GM19239 (cell line): ENCODE measurements at regions not wholly inside any gene's neighbourhood (a gene's known extent, or its start where the extent isn't known, plus 50 kb on each side); places are given as distances from the start of the nearest gene placed in this dataset.

ENCODE experiments used
- DNase-seq: peaks from one replicate; pipeline ENCODE4 v3.0.0; 2011; ENCODE audit warnings: low spot score; ENCODE audit not compliant: insufficient read length
- FAIRE-seq: peaks from 2 replicates; lab custom pipeline; 2011; peaks lifted over from hg19 to GRCh38; lab: Jason Lieb, UNC

DNA sequence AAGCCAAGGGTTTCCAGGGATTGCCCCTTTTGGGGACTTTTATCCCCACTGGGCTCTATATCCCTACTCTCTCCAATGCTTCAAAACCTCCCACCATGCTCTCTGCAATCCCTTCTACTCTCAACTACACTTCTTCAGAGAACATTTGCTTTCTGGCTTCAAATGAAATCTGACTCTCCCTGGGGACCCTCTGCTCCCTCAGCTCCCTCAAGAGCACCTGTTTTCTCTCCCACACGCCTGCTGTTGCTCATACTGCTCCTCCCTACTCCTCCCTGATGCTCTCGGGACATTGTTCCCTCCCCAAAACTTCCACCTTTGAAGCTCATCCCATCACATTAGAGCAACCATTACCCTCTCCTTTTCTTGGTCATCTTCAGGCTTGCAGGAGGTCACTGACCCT lies 344.9 kb downstream of the CDK5RAP2 start:
- no peak for DNase-seq

GRCh38 chr9:120230227-120230626 lies 349.7 kb downstream of the CDK5RAP2 start:
- no peak for DNase-seq
- FAIRE-seq, result no peak

More for the DNA sequence above, 344.9 kb downstream of the CDK5RAP2 start:
- no peak for FAIRE-seq

DNA sequence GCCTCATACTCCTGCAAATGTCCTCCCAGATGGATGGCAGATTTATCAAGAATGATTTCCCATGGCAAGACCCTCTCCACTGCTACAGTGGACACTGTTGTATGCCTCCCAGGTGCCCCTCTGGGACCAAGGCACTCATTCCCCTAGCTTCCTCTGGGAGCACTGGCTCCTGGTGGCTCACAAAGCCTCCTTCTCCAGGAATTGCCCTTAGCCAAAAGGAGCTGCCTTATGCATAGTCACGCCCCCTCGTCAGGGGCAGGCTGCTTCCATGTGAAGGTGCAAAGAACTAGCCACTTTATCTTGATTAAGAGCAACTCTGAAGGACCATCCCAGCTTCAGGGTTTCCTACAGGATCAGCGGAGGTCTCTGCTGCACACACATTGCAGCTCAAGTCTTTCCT lies 358.1 kb downstream of the CDK5RAP2 start:
- DNase-seq, result no peak
- no peak for FAIRE-seq

GRCh38 chr9:120214332-120214731 lies 365.6 kb downstream of the CDK5RAP2 start:
- DNase-seq (no peak), FAIRE-seq (no peak)

DNA sequence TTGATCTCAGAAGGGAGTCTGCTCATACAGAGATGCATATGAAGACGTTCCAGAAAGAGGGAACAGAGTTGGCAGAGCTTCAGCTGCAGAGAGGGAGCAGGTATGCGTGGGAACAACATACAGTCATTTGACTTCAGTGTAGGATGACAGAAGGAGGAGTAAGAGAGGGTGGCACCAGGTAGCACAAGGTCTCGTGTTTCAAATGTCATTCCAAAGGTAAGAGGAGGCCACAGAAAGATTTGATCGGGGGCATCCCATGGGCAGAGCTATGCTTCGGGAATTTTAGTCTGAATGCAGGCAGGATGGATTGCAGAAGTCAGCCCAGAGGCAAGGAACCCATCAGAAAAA lies 367.1 kb downstream of the CDK5RAP2 start:
- no peak for DNase-seq

DNA sequence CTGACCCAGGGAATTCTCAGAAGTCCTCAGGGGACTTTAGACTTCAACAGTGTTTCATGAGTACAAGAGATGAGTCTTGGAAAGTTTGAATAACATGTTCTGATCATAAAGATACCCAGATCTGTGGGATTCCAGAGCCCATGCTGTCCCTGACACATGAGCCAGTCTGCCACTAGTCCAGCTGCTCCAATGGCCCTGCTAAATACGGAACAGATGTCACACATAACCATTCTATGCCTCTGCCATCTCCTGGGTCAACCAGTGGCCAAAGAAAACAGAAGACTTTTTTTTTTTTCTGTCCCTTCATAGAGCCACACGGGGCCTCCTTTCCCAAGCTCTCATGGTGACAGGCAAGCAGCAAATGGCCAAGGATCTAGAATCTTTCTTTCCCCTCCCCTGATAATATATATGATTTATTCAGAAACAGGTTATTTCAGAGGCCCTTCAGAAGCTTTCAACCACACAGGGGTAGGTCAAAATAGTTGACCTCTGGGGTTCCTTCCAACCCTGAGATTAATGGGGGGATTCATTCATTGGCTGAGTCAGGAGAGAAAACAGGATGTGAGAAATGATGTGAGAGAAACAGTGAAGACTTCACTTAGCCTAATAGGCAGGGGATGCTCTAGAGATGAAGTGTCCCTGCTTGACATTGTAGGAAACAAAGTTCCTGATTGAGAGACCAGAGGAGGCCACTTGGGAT lies 367.7 kb downstream of the CDK5RAP2 start:
- FAIRE-seq (no peak), DNase-seq (no peak)

More for the DNA sequence above, 367.1 kb downstream of the CDK5RAP2 start:
- FAIRE-seq, result no peak

DNA sequence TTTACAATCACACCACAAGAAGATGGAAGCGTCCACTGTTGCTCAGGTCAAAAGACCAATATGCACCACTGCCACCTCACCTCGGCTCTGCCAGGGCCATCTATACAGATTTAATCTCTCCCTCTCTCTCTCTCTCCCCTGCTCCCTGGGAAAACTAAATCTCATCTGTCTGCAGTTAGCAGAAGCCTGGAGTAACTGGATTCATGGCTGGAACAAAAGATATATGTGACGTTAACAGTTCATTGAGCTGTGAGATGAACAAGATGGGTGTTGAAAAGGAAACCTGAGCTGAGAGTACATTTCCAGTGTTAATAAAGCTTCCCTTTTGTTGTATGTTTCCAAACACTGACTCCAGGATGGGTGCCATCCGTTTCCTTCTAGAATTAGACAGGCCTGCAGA lies 369.7 kb downstream of the CDK5RAP2 start:
- DNase-seq (no peak), FAIRE-seq (no peak)

- FAIRE-seq (no peak), DNase-seq (no peak)
Measured at GRCh38 chr9:120202856-120203654, 376.9 kb downstream of the CDK5RAP2 start.

DNA sequence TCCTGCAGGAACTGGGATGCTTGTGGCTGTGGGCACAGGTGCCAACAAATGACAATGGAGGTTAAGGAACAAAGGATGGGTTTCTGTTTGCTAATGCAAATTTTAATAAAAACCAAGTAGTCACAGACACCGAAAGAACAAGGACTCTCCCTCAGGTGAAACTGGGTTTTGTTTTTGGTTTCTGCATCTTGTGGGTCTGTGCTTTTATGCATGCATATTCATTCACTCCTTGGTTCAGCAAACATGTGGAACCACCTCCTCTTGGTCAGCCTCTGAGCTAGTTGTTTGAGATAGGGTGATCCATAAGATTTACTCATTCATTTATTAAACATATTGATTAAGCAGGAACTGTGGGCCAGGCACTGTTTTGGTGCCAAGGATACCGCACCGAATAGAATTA lies 381.9 kb downstream of the CDK5RAP2 start:
- DNase-seq (no peak), FAIRE-seq (no peak)

DNA sequence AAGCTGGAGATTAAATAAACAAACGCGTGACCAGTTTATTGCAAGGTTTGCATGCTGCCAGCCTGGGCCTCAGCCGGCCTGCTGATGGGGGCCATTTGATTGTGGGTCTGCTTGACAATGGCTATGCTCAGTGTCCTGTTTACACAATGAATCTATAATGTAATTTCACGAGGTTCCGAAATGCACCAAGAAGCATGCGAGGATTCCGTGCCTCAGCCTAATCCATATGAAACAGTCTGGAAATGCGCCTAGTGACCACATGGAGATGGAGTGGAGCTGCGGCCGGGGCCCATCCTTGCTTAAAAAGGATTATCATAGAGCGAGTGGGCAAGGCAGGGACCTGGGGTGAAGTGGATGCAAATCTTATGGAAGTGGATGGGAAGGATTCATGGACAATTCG lies 382.4 kb downstream of the CDK5RAP2 start:
- no peak for DNase-seq
- no peak for FAIRE-seq

GRCh38 chr9:120191141-120191540 lies 388.8 kb downstream of the CDK5RAP2 start:
- FAIRE-seq, result no peak
- DNase-seq, result no peak

DNA sequence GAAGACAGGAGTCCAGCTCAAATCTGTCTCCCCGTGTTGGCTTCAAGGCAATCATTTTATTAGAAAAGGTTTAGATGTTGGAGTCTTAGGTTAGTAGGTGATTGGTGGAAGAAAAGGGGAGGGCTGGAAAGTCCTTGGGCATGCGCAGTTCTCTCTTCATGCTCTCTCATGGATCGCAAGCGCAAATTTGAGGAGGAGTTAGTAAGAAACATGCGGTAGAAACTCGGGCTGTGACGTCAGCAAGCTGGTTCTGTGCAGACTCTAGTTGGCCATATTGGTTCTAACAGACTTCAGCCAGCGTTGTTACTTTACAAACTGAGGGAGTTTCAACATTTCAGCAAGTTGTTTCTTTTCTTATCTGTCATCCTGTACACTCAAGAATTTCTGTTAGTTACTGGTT lies 392.2 kb downstream of the CDK5RAP2 start:
- FAIRE-seq (peak; percentile 60), DNase-seq (no peak)

DNA sequence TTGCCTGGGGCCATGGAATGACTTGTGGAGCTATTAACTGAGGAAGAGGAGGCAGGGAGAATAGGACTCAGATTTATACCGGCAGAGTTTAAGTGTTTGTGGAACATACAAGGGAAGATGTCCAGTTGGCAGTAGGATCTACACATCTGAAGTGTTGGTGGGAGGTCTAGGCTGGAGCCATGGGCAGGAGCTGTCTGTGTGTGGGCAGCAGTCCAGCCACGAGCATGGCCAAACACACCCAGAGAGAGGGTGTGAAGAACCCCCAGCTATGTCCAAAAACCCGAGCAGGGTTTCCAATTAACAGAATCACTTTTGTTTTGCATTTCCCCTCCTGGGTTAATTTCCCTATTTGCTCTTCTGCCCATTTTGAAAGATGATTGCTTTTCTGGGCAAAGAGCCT lies 393.7 kb downstream of the CDK5RAP2 start:
- FAIRE-seq (no peak), DNase-seq (no peak)

DNA sequence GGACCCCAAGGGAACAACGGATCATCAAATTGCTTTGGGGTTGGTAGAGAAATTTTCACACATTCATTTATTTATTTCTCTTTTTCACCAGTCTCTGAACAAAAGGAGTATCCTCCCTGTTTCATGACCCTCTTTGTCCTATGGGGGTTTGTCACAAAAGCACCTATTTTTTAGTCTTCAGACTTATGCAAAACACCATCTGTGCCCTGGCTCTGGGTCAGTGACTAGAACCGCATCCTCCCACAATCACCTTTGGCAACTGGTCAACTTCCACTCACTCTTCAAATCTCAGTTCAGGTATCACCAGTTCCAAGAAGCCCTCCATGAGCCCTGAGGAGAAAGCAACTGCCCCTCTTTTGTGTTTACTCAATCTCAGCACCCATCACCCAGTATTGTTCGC lies 395.7 kb downstream of the CDK5RAP2 start:
- FAIRE-seq, result no peak
- DNase-seq, result no peak

GRCh38 chr9:120183615-120184014 lies 396.4 kb downstream of the CDK5RAP2 start:
- no peak for FAIRE-seq
- no peak for DNase-seq

DNA sequence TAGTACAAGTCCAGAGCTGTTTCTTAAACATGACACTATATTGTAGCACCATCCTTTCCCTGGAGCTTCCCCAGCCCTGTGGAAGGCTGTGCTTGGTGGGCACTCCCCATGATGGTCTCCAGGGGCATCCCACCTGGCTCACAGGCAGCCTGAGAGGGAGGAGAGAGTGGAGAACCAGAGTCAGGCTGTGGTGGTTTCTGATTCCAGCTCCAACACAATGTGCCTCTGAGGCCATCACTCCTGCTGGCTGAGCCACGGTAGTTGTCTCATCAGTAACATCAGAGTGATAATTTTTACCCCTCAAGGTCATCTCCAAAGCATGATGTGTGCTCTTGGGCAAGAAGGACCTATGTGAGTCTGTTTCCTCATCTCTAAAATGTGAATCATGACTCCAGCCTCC lies 398.0 kb downstream of the CDK5RAP2 start:
- DNase-seq, result no peak
- no peak for FAIRE-seq

DNA sequence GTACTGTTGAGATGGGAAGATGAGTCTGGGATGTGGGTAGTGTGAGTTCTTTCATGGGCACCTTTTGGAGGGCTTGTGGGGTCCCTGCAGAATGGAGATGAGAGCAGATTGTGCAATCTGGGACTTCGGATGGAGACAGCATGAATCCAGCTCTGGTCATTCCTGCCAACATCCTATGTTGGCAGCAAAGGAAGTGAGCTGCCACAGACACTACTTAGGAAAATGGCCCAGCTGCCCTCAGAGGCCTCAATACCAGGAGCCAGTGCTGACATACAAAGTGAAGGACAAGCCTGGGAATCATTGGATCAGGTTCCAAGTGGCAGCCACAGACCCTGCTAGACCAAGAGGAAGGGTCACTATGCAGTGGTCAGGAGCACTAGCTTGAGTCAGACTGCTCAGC lies 402.8 kb downstream of the CDK5RAP2 start:
- no peak for FAIRE-seq

DNA sequence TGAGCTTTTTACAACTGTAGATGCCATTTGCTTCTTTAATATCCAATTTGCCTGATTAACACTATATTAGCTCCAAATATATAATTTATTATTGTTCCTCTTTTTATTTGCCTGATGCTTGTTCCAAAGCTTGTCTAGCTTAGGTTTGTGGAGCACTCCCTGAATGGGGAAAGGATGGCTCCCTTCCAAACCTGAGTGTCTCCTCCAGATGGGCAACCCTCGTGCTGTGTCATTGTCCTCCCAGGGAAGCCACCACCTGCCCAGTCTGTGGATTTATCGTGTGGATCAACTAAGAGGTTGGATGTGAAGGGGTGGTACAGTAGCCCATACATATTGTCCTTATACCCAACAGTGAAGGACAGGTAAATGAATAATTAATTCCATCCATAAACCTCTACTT lies 404.9 kb downstream of the CDK5RAP2 start:
- FAIRE-seq (no peak), DNase-seq (no peak)

More for the DNA sequence above, 402.8 kb downstream of the CDK5RAP2 start:
- DNase-seq, result no peak

DNA sequence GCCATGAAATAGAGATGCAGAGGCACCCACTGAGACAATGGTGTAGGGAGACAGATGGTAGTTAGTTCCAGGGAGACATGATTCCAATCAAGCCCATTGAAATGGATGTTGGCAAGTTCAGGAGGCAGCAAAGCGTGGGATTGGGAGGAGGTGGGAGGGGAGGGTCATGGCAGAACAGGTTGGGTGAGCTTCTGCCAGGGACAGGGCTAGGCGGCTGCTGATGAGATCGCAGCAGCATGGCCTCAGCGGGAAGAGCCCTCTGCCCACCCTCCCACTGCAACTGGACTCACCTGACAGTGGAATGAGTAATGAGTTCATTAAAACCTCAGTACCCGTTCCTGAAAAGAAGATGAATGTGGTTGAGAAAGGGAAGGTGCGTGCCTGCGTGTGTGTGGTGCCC lies 418.2 kb downstream of the CDK5RAP2 start:
- DNase-seq, result no peak
- FAIRE-seq, result no peak

DNA sequence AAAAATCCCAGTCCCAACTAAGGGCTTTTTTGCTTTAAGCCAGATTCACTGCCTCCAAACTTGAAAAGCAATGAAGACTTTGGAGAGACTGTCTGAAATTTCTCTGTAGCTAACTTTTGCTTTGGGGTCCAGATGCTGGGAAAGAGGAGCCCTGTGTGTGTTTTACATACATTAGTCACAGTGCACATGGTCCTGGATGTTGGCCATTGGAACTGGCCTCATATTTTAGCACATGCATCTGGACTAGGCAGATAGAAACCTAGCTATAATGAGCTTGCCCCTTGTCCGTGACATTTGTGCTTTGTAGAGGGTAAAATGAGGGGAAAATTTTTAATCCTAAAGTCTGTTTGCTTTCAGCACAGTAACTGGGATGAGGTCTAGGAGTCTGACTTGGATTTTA lies 421.7 kb downstream of the CDK5RAP2 start:
- FAIRE-seq (no peak), DNase-seq (no peak)

DNA sequence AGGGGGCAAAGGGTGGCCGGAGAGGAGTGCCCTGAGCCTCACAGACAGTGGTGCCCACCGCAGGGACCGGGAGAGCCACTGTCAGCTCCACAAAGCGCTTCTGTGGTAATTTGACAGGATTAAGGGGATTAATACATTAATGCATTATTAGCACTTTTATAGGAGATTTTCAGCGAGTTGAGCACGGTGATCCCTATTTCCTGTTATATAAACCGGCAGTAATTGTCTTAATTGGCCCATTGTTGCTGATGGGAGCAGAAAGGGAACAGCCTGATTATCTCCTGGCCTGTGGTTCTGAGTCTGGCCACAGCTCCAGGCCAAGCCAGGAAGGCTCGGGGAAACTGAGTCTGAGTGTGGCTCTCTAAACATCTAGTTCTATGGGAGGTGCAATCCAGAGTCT lies 423.6 kb downstream of the CDK5RAP2 start:
- no peak for DNase-seq
- no peak for FAIRE-seq

DNA sequence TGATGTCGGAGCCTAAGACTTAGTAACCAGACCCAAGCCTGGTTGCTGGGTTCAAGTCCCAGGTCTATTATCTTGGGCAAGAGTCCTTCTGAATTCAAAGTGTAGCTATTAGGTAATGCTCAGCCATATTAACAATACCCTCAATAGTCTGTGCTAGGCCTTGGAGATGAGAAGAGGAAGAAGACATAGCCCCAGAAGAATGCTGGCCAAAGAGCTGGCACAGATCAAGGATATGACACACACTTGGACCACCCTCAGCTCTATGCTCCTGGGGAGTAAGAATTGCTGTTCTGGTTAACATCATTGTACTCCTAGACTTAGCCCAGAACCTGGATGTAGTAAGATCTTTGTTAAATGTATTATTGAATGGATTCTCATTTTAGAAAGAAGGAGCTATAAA lies 426.7 kb downstream of the CDK5RAP2 start:
- DNase-seq, result no peak

More for the DNA sequence above, 426.7 kb downstream of the CDK5RAP2 start:
- no peak for FAIRE-seq
